ENCODE measurements at regions not wholly inside any gene's neighbourhood (a gene's known extent, or its start where the extent isn't known, plus 50 kb on each side); places are given as distances from the start of the nearest gene placed in this dataset.
"Not testable (repeated sequence)": the region's sequence is repeated elsewhere in the genome, so short reads cannot be mapped to it uniquely, and the experiment has no call there.

GRCh38 chr17:71011391-71011790, 842.1 kb downstream of the KCNJ2 start:
- no peak for TF ChIP-seq CTCF (IDR thresholded peaks at IDR 0.05; ENCODE audit: insufficient read depth, low read depth, low read length, missing control alignments)
- no peak overlapping the region for H3K4me3 ChIP-seq (ENCODE audit: low read length)
- DNase-seq (ENCODE audit: low read depth) = no peak

DNA sequence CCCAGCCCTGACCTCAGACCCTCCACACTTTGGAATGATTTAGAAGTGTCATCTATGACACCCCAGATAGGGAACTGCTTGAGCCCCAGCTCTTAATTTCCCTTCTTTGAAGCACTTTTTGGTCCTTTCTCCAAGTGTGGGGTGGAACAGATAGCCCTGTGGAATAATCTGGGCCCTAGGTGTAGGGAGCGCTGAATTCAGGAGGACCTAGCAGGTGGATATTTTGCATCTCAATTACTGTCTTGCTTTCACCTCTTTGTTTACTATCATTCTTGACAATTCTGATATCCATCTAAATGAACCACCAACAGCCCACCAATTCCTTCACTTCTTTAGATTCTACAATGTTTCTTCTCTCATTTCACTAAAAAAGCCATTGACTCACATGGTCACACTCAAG, 850.4 kb downstream of the KCNJ2 start:
- no peak overlapping the region for H3K4me3 ChIP-seq (ENCODE audit: low read length)
- no peak for DNase-seq (ENCODE audit: low read depth)
- TF ChIP-seq CTCF (IDR thresholded peaks at IDR 0.05; ENCODE audit: insufficient read depth, low read depth, low read length, missing control alignments) = no peak

DNA sequence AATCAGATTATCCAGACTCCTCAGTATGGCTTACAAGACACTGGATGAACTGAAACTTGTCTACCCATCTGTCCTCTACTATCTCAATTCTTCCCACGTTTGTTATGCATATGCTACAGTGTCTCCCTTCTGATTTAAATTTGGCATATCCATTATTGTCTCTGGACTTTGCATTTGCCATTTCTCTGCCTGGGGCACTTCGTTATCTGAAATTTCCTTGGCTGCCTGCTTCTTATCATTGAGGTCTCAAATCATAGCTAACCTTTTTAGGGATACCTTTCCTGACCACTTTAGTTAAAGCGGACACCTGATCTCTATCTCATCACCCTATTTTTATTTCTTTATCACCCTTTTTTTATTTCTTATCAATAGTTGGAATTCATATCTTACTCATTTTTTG, 853.4 kb downstream of the KCNJ2 start:
- H3K4me3 ChIP-seq (ENCODE audit: low read length) = no peak overlapping the region
- no peak for TF ChIP-seq CTCF (IDR thresholded peaks at IDR 0.05; ENCODE audit: insufficient read depth, low read depth, low read length, missing control alignments)
- no peak for DNase-seq (ENCODE audit: low read depth)

- DNase-seq (ENCODE audit: low read depth) = peak; percentile 1
- no peak for TF ChIP-seq CTCF (IDR thresholded peaks at IDR 0.05; ENCODE audit: insufficient read depth, low read depth, low read length, missing control alignments)
- no peak overlapping the region for H3K4me3 ChIP-seq (ENCODE audit: low read length)
Observed at GRCh38 chr17:71023249-71024030, 854.1 kb downstream of the KCNJ2 start.

DNA sequence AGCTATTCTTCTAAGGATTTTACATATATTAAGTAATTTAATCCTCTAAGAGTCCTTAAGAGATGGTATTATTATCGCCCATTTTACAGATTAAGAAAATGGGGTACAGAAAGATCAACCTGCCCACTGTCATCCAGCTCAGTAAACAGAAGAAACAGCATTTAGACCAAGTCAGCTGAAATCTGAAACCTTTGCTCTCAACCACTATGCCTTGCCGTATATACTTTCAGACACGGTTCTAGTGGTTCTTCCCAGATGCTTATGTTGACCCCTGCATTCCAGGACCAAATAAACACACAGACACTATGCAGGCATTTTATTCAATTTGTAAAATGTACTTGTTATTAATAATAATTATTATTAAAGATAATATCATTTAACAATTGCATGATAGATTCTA, 854.8 kb downstream of the KCNJ2 start:
- H3K4me3 ChIP-seq (ENCODE audit: low read length) = no peak overlapping the region
- no peak for TF ChIP-seq CTCF (IDR thresholded peaks at IDR 0.05; ENCODE audit: insufficient read depth, low read depth, low read length, missing control alignments)
- no peak for DNase-seq (ENCODE audit: low read depth)

DNA sequence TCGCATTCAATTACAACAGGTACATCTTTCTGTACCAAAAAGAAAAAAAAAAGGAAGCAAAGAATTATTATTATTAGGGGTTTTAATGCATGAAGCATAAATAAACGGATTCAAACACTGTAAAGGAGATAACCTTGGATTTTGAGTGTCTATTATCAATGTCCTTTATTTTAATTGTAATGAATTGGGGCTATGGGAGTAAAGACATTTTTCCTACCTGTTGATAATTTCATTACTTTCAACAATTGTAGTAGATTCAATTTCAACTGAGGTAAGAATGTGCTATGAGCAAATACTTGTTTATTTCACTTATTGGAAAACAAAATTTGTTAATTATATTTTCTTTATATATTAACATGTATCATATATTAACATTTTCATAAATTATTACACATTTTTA, 855.6 kb downstream of the KCNJ2 start:
- no peak for DNase-seq (ENCODE audit: low read depth)
- no peak for TF ChIP-seq CTCF (IDR thresholded peaks at IDR 0.05; ENCODE audit: insufficient read depth, low read depth, low read length, missing control alignments)
- H3K4me3 ChIP-seq (ENCODE audit: low read length) = no peak overlapping the region

DNA sequence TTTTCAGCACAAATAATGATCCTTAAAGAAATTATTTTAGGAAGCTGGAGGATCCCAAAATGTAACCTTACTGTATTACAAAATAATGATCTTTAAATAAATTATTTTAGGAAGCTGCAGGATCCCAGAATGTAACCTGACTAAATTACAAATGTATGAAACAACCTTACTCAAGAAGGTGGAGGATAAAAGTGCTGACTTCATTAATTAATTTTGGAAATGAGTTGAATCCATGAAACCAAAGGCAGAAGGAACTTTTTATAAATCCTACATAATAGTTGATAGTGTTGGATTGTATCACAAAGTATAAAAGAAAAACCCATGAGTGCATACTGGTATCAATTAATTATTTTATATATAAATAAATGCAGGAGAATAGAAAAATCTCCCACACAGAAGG, 859.9 kb downstream of the KCNJ2 start:
- TF ChIP-seq CTCF (IDR thresholded peaks at IDR 0.05; ENCODE audit: insufficient read depth, low read depth, low read length, missing control alignments) = no peak
- H3K4me3 ChIP-seq (ENCODE audit: low read length) = no peak overlapping the region
- DNase-seq (ENCODE audit: low read depth) = no peak

- H3K4me3 ChIP-seq (ENCODE audit: low read length); DNase-seq (ENCODE audit: low read depth): not testable (repeated sequence)
Observed at GRCh38 chr17:71031286-71031685, 862.0 kb downstream of the KCNJ2 start.
